GM12878 (cell line): ENCODE measurements at regions not wholly inside any gene's neighbourhood (a gene's known extent, or its start where the extent isn't known, plus 50 kb on each side); places are given as distances from the start of the nearest gene placed in this dataset.

Source experiments
- ATAC-seq: fragments of 200-7000 bp; cut with Tn5 transposase; 3 replicates; pipeline ENCODE4 v1.9.1; 2020; ENCODE audit warnings: mild to moderate bottlenecking, moderate library complexity
- BruUV-seq: library from RNA; stranded (reverse); fragments of 400-500 nt; replicated peaks from 2 replicates; lab custom pipeline; 2021; lab: Mats Ljungman, UMichigan
- CTCF ChIA-PET: fragments of 300-600 bp; sonication (Branson Sonifier 250); formaldehyde crosslinking; extraction: SDS; loops from one replicate; lab custom pipeline; 2021; ENCODE audit warnings: inconsistent platforms; lab: Yijun Ruan, JAX
- POLR2A ChIA-PET: fragments of 350-600 bp; formaldehyde crosslinking; extraction: SDS; loops from one replicate; lab custom pipeline; 2021; ENCODE audit warnings: inconsistent platforms; lab: Charles Lee
- RAD21 ChIA-PET: fragments of 300-600 bp; sonication (Branson Sonifier 250); formaldehyde crosslinking; loops from one replicate; lab custom pipeline; 2023; ENCODE audit warnings: antibody characterized with exemption; ENCODE audit not compliant: unreplicated experiment; lab: Charles Lee
- SMC1A ChIA-PET: fragments of 300-600 bp; sonication (Branson Sonifier 250); formaldehyde crosslinking; loops from one replicate; lab custom pipeline; 2023; ENCODE audit not compliant: unreplicated experiment, uncharacterized antibody; lab: Charles Lee
- DNase-seq: peaks from one replicate; pipeline ENCODE4 v3.0.0-alpha.2; 2011; ENCODE audit warnings: low read depth, low spot score
- FAIRE-seq: peaks from 3 replicates; lab custom pipeline; 2011; peaks lifted over from hg19 to GRCh38; lab: Jason Lieb, UNC
- H2AFZ ChIP-seq: 2 replicates; pipeline ENCODE4 v1.6.0; 2011; ENCODE audit warnings: low read depth, low read length, control low read depth; ENCODE audit not compliant: control insufficient read depth
- H3K27ac ChIP-seq: 2 replicates; pipeline ENCODE4 v1.5.1; 2011; ENCODE audit warnings: control low read depth; ENCODE audit not compliant: control insufficient read depth, insufficient read depth
- H3K27me3 ChIP-seq, 2 experiments: replicated peaks in 1 of 2; 2 replicates each; pipeline versions ENCODE4 v1.6.0 to v1.6.1; 2011; ENCODE audit warnings: low read length in 1 of 2; ENCODE audit not compliant: control insufficient read depth in 2 of 2, insufficient read depth in 2 of 2
- H3K36me3 ChIP-seq, 2 experiments: 2 replicates each; pipeline ENCODE4 v1.5.1; 2011; ENCODE audit warnings: low read length in 1 of 2; ENCODE audit not compliant: control insufficient read depth in 2 of 2, insufficient read depth in 2 of 2
- H3K4me1 ChIP-seq: 2 replicates; pipeline ENCODE4 v1.6.1; 2011; ENCODE audit warnings: mild to moderate bottlenecking, low read length, moderate library complexity, mixed read lengths; ENCODE audit not compliant: control insufficient read depth, insufficient read depth
- H3K4me2 ChIP-seq: 2 replicates; pipeline ENCODE4 v1.6.0; 2011; ENCODE audit warnings: control low read depth; ENCODE audit not compliant: control insufficient read depth, insufficient read depth
- H3K4me3 ChIP-seq: fragments of 200-600 bp; sonication (generic); 2 replicates; pipeline ENCODE4 v1.5.1; 2016
- H3K79me2 ChIP-seq: 2 replicates; pipeline ENCODE4 v1.6.0; 2011; ENCODE audit warnings: low read length; ENCODE audit not compliant: control insufficient read depth, insufficient read depth
- H3K9ac ChIP-seq: 2 replicates; pipeline ENCODE4 v1.8.0; 2011; ENCODE audit warnings: low read length, control low read depth, mixed read lengths; ENCODE audit not compliant: control insufficient read depth, insufficient read depth
- H3K9me3 ChIP-seq: replicated peaks from 3 replicates; pipeline ENCODE4 v1.5.1; 2011; ENCODE audit warnings: mild to moderate bottlenecking, low read length; ENCODE audit not compliant: control insufficient read depth, insufficient read depth
- H4K20me1 ChIP-seq: 2 replicates; pipeline ENCODE4 v1.6.0; 2011; ENCODE audit not compliant: control insufficient read depth, insufficient read depth
- BACH1 ChIP-seq: fragments of 450-650 bp; IDR thresholded peaks from 2 replicates; pipeline ENCODE4 v1.6.1; 2017; ENCODE audit warnings: mild to moderate bottlenecking, borderline replicate concordance
- CBX5 ChIP-seq: sonication (generic); IDR thresholded peaks from 2 replicates; pipeline ENCODE4 v1.6.1; 2016; ENCODE audit warnings: low read depth, moderate library complexity, mild to moderate bottlenecking, inconsistent platforms
- GABPA ChIP-seq: IDR thresholded peaks from 2 replicates; pipeline ENCODE4 v1.6.1; 2014; ENCODE audit warnings: antibody characterized with exemption, low read depth, mild to moderate bottlenecking, inconsistent platforms
- IRF3 ChIP-seq: fragments of 450-650 bp; IDR thresholded peaks from 2 replicates; pipeline ENCODE4 v1.6.1; 2014; ENCODE audit warnings: mild to moderate bottlenecking
- JUNB ChIP-seq: IDR thresholded peaks from 2 replicates; pipeline ENCODE4 v1.6.1; 2016; ENCODE audit warnings: antibody characterized with exemption, mild to moderate bottlenecking
- NBN ChIP-seq: fragments of 450-650 bp; IDR thresholded peaks from 2 replicates; pipeline ENCODE4 v1.6.1; 2016
- NR2C2 ChIP-seq: IDR thresholded peaks from 2 replicates; pipeline ENCODE4 v1.6.1; 2011; ENCODE audit warnings: borderline replicate concordance, low read depth; ENCODE audit not compliant: control insufficient read depth, insufficient read length
- WRNIP1 ChIP-seq: IDR thresholded peaks from 2 replicates; pipeline ENCODE4 v1.6.1; 2011; ENCODE audit warnings: low read depth, low read length, improper control_type of control experiment, borderline replicate concordance
- YY1 ChIP-seq: IDR thresholded peaks from 2 replicates; pipeline ENCODE4 v1.6.1; 2011; ENCODE audit warnings: low read depth, mild to moderate bottlenecking, low read length
- ZNF207 ChIP-seq: fragments of 450-650 bp; IDR thresholded peaks from 2 replicates; pipeline ENCODE4 v1.6.1; 2014; ENCODE audit warnings: antibody characterized with exemption, mild to moderate bottlenecking, borderline replicate concordance
- WGBS: methylation state at CpG from one replicate; pipeline ENCODE4 v1.1.6; 2016; ENCODE audit warnings: low lambda C conversion rate; ENCODE audit not compliant: insufficient replicate concordance, insufficient coverage; ENCODE audit errors: missing lambda C conversion rate; 5-methylcytosine and 5-hydroxymethylcytosine counted together
- in situ Hi-C: fragments of 300-500 bp; cut with MboI; formaldehyde crosslinking; loops from 9 replicates; pipeline ENCODE4 v1.14.3; 2018; ENCODE audit warnings: mixed read lengths
- intact Hi-C: fragments of 100-400 bp; cut with micrococcal nuclease; formaldehyde crosslinking; loops from one replicate; pipeline ENCODE4 v1.14.2; 2022; ENCODE audit not compliant: unreplicated experiment
- TF ChIP-seq, protein P1 (sequence below): fragments of 450-650 bp; IDR thresholded peaks from 2 replicates; pipeline ENCODE4 v1.6.1; 2017; ENCODE audit warnings: mild to moderate bottlenecking, moderate library complexity
- TF ChIP-seq, protein P2 (sequence below): fragments of 150-350 bp; IDR thresholded peaks from 2 replicates; pipeline ENCODE4 v1.6.1; 2014; ENCODE audit warnings: mild to moderate bottlenecking, low read depth, low read length

DNA sequence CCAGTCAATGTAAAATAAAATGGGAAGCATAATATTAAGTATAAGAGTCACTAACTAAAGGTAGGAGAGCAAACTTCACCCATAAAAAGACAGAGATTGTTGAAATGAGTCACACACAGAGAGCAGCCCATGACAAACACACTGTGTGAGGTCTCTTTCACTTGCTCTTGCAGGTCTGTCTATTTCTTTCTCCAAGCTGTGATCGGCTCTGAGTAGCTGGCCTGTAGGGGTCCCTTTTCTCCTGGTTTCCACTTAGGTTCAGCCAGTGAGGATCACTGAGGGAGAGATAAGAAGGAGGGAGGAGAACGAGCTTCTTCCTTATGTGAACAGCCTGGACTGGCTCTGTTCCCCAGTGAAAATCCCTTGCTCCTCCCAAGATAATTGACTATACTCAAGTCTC, 133.7 kb upstream of the HS3ST3A1 start:
- no peak for FAIRE-seq
- Histone ChIP-seq H2AFZ (no peak overlapping the region), H3K9ac (no peak overlapping the region), H4K20me1 (no peaks in the 10 kb centered on the region), H3K27ac (no peak overlapping the region), H3K9me3 (no peaks in the 10 kb centered on the region), H3K27me3 (no peaks in the 10 kb centered on the region), H3K4me1 (no peaks in the 10 kb centered on the region), H3K79me2 (no peaks in the 10 kb centered on the region), H3K4me2 (no peak overlapping the region), H3K4me3 (no peak overlapping the region), H3K36me3 (no peaks in the 10 kb centered on the region)
- TF ChIP-seq CBX5, result no peak
- no peak for TF ChIP-seq NR2C2
- no peak for TF ChIP-seq GABPA
- no peak for TF ChIP-seq WRNIP1
- no peak for TF ChIP-seq YY1
- TF ChIP-seq BACH1, result no peak
- in situ Hi-C loops, result no loop called here
- BruUV-seq, result no TSS peak
- ChIA-PET SMC1A (no interaction called here), POLR2A (no interaction called here), RAD21 (no interaction called here), CTCF (no interaction called here)
- DNase-seq, result no peak
- ATAC-seq, result no peak
- 23% methylated on average over 2 of the region's 2 CpGs for WGBS
- intact Hi-C loops, result no loop called here

- 10% methylated on average over 2 of the region's 2 CpGs for WGBS
- ChIA-PET SMC1A (no interaction called here), CTCF (no interaction called here), RAD21 (no interaction called here), POLR2A (no interaction called here)
- ATAC-seq (no peak), FAIRE-seq (no peak), DNase-seq (no peak)
- no TSS peak for BruUV-seq
- no peak overlapping the region for H3K4me3 ChIP-seq
- H3K27ac ChIP-seq, result no peak overlapping the region
- in situ Hi-C loops (no loop called here), intact Hi-C loops (no loop called here)
- H3K79me2 ChIP-seq, result no peaks in the 10 kb centered on the region
- no peaks in the 10 kb centered on the region for H3K9me3 ChIP-seq
- H3K27me3 ChIP-seq, result no peaks in the 10 kb centered on the region
- H2AFZ ChIP-seq, result no peak overlapping the region
- no peak overlapping the region for H3K4me2 ChIP-seq
- no peaks in the 10 kb centered on the region for H4K20me1 ChIP-seq
- no peak overlapping the region for H3K9ac ChIP-seq
- H3K36me3 ChIP-seq, result no peaks in the 10 kb centered on the region
- H3K4me1 ChIP-seq, result no peaks in the 10 kb centered on the region
- TF ChIP-seq, protein P1, sequence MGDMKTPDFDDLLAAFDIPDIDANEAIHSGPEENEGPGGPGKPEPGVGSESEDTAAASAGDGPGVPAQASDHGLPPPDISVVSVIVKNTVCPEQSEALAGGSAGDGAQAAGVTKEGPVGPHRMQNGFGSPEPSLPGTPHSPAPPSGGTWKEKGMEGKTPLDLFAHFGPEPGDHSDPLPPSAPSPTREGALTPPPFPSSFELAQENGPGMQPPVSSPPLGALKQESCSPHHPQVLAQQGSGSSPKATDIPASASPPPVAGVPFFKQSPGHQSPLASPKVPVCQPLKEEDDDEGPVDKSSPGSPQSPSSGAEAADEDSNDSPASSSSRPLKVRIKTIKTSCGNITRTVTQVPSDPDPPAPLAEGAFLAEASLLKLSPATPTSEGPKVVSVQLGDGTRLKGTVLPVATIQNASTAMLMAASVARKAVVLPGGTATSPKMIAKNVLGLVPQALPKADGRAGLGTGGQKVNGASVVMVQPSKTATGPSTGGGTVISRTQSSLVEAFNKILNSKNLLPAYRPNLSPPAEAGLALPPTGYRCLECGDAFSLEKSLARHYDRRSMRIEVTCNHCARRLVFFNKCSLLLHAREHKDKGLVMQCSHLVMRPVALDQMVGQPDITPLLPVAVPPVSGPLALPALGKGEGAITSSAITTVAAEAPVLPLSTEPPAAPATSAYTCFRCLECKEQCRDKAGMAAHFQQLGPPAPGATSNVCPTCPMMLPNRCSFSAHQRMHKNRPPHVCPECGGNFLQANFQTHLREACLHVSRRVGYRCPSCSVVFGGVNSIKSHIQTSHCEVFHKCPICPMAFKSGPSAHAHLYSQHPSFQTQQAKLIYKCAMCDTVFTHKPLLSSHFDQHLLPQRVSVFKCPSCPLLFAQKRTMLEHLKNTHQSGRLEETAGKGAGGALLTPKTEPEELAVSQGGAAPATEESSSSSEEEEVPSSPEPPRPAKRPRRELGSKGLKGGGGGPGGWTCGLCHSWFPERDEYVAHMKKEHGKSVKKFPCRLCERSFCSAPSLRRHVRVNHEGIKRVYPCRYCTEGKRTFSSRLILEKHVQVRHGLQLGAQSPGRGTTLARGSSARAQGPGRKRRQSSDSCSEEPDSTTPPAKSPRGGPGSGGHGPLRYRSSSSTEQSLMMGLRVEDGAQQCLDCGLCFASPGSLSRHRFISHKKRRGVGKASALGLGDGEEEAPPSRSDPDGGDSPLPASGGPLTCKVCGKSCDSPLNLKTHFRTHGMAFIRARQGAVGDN, result no peak
- TF ChIP-seq NBN (no peak), ZNF207 (no peak), JUNB (no peak), IRF3 (no peak)
- TF ChIP-seq, protein P2, sequence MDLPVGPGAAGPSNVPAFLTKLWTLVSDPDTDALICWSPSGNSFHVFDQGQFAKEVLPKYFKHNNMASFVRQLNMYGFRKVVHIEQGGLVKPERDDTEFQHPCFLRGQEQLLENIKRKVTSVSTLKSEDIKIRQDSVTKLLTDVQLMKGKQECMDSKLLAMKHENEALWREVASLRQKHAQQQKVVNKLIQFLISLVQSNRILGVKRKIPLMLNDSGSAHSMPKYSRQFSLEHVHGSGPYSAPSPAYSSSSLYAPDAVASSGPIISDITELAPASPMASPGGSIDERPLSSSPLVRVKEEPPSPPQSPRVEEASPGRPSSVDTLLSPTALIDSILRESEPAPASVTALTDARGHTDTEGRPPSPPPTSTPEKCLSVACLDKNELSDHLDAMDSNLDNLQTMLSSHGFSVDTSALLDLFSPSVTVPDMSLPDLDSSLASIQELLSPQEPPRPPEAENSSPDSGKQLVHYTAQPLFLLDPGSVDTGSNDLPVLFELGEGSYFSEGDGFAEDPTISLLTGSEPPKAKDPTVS, result no peak
These were observed 134.1 kb upstream of the HS3ST3A1 start for GRCh38 chr17:13735861-13736260.
